ENCODE measurements at regions not wholly inside any gene's neighbourhood (a gene's known extent, or its start where the extent isn't known, plus 50 kb on each side); places are given as distances from the start of the nearest gene placed in this dataset.

DNA sequence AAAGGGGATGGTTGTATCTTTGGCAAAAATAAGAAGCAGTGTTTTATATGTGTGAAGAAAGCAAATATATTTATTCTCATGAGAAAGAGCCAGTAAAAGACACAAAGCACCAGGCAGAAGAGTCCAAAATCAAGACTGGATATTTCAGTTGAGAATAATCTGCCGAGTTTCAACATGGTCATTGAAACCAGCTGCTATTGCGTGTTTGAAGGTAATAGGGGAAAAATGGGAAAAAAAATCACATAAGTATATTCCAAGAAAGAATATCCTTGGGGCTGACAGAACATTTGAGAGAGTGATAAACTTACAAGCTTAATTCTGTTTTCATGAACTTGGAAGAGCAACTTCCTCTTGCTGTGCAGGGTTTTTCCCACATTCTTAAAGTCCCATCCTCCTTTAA is 79.9 kb downstream of the ISOC1 start:
- H3K9me3 ChIP-seq: no peaks in the 10 kb centered on the region
- H3K4me3 ChIP-seq: no peak overlapping the region
- H3K4me1 ChIP-seq: no peaks in the 10 kb centered on the region
- DNase-seq (ENCODE audit: low spot score in 2 of 2): no peak
- no peaks in the 10 kb centered on the region for H3K36me3 ChIP-seq
- intact Hi-C loops (cut with DNase I): loop anchor here (5.0 kb wide), 1 partner anchor 593 kb away; no protein-coding TSS in a partner anchor
- no peak overlapping the region for H3K27ac ChIP-seq
- H3K27me3 ChIP-seq: no peaks in the 10 kb centered on the region
- TF ChIP-seq, protein P1, sequence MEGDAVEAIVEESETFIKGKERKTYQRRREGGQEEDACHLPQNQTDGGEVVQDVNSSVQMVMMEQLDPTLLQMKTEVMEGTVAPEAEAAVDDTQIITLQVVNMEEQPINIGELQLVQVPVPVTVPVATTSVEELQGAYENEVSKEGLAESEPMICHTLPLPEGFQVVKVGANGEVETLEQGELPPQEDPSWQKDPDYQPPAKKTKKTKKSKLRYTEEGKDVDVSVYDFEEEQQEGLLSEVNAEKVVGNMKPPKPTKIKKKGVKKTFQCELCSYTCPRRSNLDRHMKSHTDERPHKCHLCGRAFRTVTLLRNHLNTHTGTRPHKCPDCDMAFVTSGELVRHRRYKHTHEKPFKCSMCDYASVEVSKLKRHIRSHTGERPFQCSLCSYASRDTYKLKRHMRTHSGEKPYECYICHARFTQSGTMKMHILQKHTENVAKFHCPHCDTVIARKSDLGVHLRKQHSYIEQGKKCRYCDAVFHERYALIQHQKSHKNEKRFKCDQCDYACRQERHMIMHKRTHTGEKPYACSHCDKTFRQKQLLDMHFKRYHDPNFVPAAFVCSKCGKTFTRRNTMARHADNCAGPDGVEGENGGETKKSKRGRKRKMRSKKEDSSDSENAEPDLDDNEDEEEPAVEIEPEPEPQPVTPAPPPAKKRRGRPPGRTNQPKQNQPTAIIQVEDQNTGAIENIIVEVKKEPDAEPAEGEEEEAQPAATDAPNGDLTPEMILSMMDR (IDR thresholded peaks at IDR 0.05): no peak

DNA sequence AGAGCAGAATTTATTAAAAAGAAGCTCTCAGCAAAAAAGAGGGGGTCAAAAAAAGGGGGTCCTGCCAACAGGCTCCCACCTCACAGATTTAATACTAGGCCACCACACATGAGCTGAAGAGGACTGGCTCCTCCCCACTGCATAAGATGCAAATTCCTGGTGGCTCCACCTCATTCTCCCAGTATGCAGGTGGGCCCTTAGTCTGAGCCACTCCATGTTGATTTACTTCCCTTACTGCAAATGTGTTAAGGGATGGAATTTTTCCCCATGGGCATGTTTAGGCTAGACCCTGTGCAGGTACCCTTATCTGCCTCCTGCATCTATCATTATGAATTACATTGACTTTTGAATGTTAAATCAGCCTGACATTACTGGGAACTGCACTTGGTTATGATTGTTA is 82.9 kb downstream of the ISOC1 start:
- no peaks in the 10 kb centered on the region for H3K4me1 ChIP-seq
- intact Hi-C loops (cut with DNase I): no loop called here
- no peaks in the 10 kb centered on the region for H3K36me3 ChIP-seq
- no peaks in the 10 kb centered on the region for H3K27me3 ChIP-seq
- no peaks in the 10 kb centered on the region for H3K9me3 ChIP-seq
- no peak overlapping the region for H3K4me3 ChIP-seq
- no peak overlapping the region for H3K27ac ChIP-seq
- no peak for DNase-seq (ENCODE audit: low spot score in 2 of 2)
- TF ChIP-seq, protein P1 (IDR thresholded peaks at IDR 0.05): no peak

DNA sequence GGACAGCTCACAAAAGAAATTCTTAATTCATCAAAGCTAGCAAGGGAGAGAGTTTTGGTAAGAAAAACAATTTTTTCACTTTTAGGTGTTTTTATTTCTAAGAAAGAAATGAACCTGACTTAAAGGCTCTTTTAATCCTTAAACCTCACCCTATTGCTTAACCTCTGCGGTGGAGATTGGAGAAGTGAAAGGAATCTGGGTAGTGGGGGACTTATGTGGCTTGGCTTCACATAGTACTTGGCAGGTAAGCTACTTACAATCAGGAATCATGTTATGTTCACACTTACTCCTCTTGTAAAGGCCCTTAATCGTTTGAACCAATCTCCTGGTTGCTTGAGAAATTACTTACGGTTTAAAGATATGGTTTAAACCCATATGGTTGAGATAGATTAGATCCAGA is 104.8 kb downstream of the ISOC1 start:
- Histone ChIP-seq H3K27ac (no peak overlapping the region), H3K27me3 (no peaks in the 10 kb centered on the region), H3K36me3 (no peaks in the 10 kb centered on the region), H3K4me3 (no peak overlapping the region), H3K9me3 (no peaks in the 10 kb centered on the region), H3K4me1 (no peaks in the 10 kb centered on the region)
- DNase-seq (ENCODE audit: low spot score in 2 of 2): no peak
- TF ChIP-seq, protein P1 (IDR thresholded peaks at IDR 0.05): no peak
- intact Hi-C loops (cut with DNase I): no loop called here

DNA sequence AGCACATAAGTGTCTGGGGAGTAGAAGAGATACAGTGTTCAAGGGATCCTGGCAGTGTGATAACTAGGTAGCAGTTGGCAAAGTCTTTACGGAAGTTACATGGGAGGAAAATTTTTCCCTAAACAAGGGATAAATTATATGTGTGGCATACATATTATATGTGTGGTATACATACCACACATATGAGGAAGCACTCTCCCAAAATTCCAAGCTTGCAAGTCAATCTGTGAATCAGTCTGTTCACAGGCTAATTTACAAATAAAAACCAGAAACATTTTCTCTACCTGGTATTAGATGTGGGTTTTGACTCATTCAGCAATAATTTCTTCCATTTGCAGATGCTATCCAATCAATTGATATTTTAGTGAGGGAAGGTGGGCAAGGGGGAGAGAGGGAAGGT is 110.0 kb downstream of the ISOC1 start:
- no peak for DNase-seq (ENCODE audit: low spot score in 2 of 2)
- Histone ChIP-seq H3K27me3 (no peaks in the 10 kb centered on the region), H3K4me3 (no peak overlapping the region), H3K27ac (no peak overlapping the region), H3K9me3 (peaks cover 0 to 3% of the 10 kb centered on the region in 2 donors), H3K4me1 (no peaks in the 10 kb centered on the region), H3K36me3 (no peaks in the 10 kb centered on the region)
- TF ChIP-seq, protein P1 (IDR thresholded peaks at IDR 0.05): no peak
- intact Hi-C loops (cut with DNase I): no loop called here

DNA sequence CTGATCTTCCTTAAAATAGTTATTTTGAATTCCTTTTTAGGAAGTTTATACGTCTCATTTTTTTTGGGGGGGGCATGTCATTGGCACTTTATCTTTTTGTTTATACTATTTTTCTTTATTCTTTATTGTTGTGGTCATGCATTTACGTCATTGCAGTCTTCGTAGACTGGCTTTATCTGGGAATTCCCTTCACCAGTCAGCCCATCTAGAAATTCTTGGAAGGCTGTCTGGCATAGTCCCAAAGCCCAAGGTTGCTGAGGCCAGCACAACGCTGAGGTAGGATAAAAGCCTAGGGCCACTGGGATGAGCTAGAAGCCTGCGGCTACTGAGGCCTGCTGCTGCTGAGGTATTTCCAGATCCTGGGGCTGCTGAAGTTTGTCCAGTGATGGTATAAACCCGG is 121.5 kb downstream of the ISOC1 start:
- H3K4me1 ChIP-seq: no peaks in the 10 kb centered on the region
- DNase-seq (ENCODE audit: low spot score in 2 of 2): no peak
- H3K36me3 ChIP-seq: no peaks in the 10 kb centered on the region
- TF ChIP-seq, protein P1 (IDR thresholded peaks at IDR 0.05): no peak
- H3K9me3 ChIP-seq: peaks cover 0 to 28% of the 10 kb centered on the region in 2 donors
- no peak overlapping the region for H3K4me3 ChIP-seq
- intact Hi-C loops (cut with DNase I): no loop called here
- H3K27me3 ChIP-seq: no peaks in the 10 kb centered on the region
- H3K27ac ChIP-seq: no peak overlapping the region

DNA sequence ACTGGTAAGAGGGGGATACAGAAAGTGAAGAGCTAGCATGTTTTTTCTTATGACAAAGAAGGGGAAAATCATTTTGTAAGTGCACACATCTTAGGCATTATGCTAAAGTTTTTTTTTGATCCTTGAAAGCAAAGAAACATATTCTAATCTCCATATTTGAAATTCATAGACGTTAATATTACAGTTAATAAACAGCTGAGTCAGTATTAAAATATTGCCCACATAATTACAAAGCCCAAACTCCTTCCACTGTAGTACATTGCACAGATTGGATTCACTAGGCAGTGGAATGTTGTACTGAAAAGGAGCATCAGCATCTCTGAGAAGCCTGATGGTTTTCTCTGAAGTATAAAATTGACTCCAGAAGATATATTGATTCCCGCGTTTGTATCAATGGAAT is 122.6 kb downstream of the ISOC1 start:
- intact Hi-C loops (cut with DNase I): no loop called here
- Histone ChIP-seq H3K4me3 (no peak overlapping the region), H3K36me3 (no peaks in the 10 kb centered on the region), H3K27ac (no peak overlapping the region), H3K4me1 (no peaks in the 10 kb centered on the region), H3K27me3 (no peaks in the 10 kb centered on the region), H3K9me3 (peaks cover 0 to 23% of the 10 kb centered on the region in 2 donors)
- no peak for DNase-seq (ENCODE audit: low spot score in 2 of 2)
- TF ChIP-seq, protein P1 (IDR thresholded peaks at IDR 0.05): no peak
